ENCODE measurements at regions not wholly inside any gene's neighbourhood (a gene's known extent, or its start where the extent isn't known, plus 50 kb on each side); places are given as distances from the start of the nearest gene placed in this dataset.

DNA sequence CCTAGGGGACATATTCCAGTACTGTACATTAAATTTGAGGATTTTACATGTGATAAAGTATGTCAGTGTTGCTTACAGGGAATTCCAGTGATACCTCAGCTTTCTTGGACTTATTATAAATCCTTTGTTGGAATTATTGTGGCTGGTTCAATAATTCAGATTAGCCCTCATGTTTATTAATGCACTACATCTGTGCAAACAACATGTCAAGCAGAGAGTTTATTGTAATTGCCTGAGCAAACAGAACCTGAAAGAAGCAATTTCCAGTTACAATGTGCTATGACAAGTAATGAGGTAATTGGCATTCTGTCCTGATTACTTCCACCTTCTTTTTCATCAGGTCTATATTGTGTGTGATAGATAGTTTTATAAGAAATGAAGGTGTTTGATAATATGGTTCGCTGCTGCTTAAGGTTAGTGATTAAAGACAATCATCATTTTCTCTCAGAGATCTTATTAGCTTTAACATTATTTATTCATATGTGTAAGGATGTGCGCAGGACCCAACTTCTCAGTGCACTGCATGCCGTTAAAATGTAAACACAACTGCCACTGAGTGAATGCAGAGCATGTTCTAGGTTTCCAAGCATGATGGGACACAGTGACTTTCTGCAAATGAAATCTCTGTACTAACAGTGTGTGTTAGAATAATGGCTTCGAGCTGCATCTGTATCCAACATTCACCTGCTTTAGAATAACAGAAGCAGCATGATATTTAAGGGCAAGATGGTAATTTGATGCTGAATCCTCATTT lies 973.7 kb upstream of the POU3F3 start (continued):
- TF ChIP-seq ZNF37A (tag by site-specific recombination; IDR thresholded peaks at IDR 0.05) (no peak), YY1 (tag by site-specific recombination; IDR thresholded peaks at IDR 0.05) (no peak), ZNF394 (tag by site-specific recombination; IDR thresholded peaks at IDR 0.05; ENCODE audit: borderline replicate concordance) (no peak), ZFP3 (tag by site-specific recombination; IDR thresholded peaks at IDR 0.05; ENCODE audit: low read depth) (no peak), KLF8 (tag by site-specific recombination; IDR thresholded peaks at IDR 0.05) (no peak), ZNF140 (tag by site-specific recombination; IDR thresholded peaks at IDR 0.05) (no peak)

DNA sequence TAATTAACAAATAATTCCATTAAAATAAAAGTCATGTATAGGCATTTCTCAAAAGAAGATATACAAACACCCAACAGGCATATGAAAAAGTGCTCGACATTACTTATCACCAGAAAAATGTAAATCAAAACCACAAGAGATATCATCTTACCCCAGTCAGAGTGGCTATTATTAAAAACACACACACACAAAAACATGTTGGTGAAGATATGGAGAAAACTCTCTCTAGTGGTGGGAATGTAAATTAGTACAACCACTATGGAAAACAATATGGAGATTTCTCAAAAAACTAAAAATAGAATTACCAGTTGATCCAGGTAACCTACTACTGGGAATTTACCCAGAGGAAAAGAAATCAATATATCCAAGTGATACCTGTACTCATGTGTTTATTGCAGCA lies 966.3 kb upstream of the POU3F3 start:
- POLR2A ChIA-PET = no interaction called here
- Histone ChIP-seq H3K9me3 (ENCODE audit: control insufficient read depth, insufficient read depth, low read depth, low read length) (no peaks in the 10 kb centered on the region), H3K4me1 (ENCODE audit: control insufficient read depth, insufficient read depth, low read length) (no peaks in the 10 kb centered on the region), H3K4me3 (ENCODE audit: low read depth, low read length) (no peak overlapping the region), H3K36me3 (ENCODE audit: control insufficient read depth in 2 of 2, insufficient read depth in 1 of 2, low read length in 2 of 2) (no peaks in the 10 kb centered on the region), H3K27ac (ENCODE audit: extremely low read depth, low read depth, low read length) (no peak overlapping the region)
- no peak for TF ChIP-seq ZNF623 (tag by site-specific recombination; IDR thresholded peaks at IDR 0.05)
- TF ChIP-seq ZNF514 (tag by site-specific recombination; IDR thresholded peaks at IDR 0.05) = no peak
- TF ChIP-seq IKZF3 (tag by site-specific recombination; IDR thresholded peaks at IDR 0.05) = no peak
- TF ChIP-seq ZNF214 (tag by site-specific recombination; IDR thresholded peaks at IDR 0.05; ENCODE audit: borderline replicate concordance) = no peak
- TF ChIP-seq, protein P1, sequence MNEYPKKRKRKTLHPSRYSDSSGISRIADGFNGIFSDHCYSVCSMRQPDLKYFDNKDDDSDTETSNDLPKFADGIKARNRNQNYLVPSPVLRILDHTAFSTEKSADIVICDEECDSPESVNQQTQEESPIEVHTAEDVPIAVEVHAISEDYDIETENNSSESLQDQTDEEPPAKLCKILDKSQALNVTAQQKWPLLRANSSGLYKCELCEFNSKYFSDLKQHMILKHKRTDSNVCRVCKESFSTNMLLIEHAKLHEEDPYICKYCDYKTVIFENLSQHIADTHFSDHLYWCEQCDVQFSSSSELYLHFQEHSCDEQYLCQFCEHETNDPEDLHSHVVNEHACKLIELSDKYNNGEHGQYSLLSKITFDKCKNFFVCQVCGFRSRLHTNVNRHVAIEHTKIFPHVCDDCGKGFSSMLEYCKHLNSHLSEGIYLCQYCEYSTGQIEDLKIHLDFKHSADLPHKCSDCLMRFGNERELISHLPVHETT (tag by site-specific recombination; IDR thresholded peaks at IDR 0.05) = no peak
- TF ChIP-seq SALL2 (tag by site-specific recombination; IDR thresholded peaks at IDR 0.05; ENCODE audit: borderline replicate concordance) = no peak
- TF ChIP-seq ZNF473 (tag by site-specific recombination; IDR thresholded peaks at IDR 0.05) = no peak
- no peak for TF ChIP-seq ZFP69B (tag by site-specific recombination; IDR thresholded peaks at IDR 0.05)
- no peak for TF ChIP-seq ZBTB48 (tag by site-specific recombination; IDR thresholded peaks at IDR 0.05)
- TF ChIP-seq, protein P2, sequence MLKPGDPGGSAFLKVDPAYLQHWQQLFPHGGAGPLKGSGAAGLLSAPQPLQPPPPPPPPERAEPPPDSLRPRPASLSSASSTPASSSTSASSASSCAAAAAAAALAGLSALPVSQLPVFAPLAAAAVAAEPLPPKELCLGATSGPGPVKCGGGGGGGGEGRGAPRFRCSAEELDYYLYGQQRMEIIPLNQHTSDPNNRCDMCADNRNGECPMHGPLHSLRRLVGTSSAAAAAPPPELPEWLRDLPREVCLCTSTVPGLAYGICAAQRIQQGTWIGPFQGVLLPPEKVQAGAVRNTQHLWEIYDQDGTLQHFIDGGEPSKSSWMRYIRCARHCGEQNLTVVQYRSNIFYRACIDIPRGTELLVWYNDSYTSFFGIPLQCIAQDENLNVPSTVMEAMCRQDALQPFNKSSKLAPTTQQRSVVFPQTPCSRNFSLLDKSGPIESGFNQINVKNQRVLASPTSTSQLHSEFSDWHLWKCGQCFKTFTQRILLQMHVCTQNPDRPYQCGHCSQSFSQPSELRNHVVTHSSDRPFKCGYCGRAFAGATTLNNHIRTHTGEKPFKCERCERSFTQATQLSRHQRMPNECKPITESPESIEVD (tag by site-specific recombination; IDR thresholded peaks at IDR 0.05) = no peak
- no peak for TF ChIP-seq ZNF660 (tag by site-specific recombination; IDR thresholded peaks at IDR 0.05)
- TF ChIP-seq ZNF350 (tag by site-specific recombination; IDR thresholded peaks at IDR 0.05) = no peak
- no peak for TF ChIP-seq ZNF354C (tag by site-specific recombination; IDR thresholded peaks at IDR 0.05; ENCODE audit: borderline replicate concordance, low read depth)
- TF ChIP-seq, protein P3, sequence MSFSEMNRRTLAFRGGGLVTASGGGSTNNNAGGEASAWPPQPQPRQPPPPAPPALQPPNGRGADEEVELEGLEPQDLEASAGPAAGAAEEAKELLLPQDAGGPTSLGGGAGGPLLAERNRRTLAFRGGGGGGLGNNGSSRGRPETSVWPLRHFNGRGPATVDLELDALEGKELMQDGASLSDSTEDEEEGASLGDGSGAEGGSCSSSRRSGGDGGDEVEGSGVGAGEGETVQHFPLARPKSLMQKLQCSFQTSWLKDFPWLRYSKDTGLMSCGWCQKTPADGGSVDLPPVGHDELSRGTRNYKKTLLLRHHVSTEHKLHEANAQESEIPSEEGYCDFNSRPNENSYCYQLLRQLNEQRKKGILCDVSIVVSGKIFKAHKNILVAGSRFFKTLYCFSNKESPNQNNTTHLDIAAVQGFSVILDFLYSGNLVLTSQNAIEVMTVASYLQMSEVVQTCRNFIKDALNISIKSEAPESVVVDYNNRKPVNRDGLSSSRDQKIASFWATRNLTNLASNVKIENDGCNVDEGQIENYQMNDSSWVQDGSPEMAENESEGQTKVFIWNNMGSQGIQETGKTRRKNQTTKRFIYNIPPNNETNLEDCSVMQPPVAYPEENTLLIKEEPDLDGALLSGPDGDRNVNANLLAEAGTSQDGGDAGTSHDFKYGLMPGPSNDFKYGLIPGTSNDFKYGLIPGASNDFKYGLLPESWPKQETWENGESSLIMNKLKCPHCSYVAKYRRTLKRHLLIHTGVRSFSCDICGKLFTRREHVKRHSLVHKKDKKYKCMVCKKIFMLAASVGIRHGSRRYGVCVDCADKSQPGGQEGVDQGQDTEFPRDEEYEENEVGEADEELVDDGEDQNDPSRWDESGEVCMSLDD (tag by site-specific recombination; IDR thresholded peaks at IDR 0.05) = no peak
- TF ChIP-seq, protein P4, sequence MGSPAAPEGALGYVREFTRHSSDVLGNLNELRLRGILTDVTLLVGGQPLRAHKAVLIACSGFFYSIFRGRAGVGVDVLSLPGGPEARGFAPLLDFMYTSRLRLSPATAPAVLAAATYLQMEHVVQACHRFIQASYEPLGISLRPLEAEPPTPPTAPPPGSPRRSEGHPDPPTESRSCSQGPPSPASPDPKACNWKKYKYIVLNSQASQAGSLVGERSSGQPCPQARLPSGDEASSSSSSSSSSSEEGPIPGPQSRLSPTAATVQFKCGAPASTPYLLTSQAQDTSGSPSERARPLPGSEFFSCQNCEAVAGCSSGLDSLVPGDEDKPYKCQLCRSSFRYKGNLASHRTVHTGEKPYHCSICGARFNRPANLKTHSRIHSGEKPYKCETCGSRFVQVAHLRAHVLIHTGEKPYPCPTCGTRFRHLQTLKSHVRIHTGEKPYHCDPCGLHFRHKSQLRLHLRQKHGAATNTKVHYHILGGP (tag by site-specific recombination; IDR thresholded peaks at IDR 0.05) = no peak
- no peak for TF ChIP-seq ZSCAN16 (tag by site-specific recombination; IDR thresholded peaks at IDR 0.05)
- CTCF ChIA-PET = no interaction called here
